Left renal pelvis (tissue), 4 donors: ENCODE measurements at regions not wholly inside any gene's neighbourhood (a gene's known extent, or its start where the extent isn't known, plus 50 kb on each side); places are given as distances from the start of the nearest gene placed in this dataset.
"Not testable (repeated sequence)": the region's sequence is repeated elsewhere in the genome, so short reads cannot be mapped to it uniquely, and the experiment has no call there.

Source experiments
- DNase-seq, 4 donors: peaks; one replicate each; pipeline ENCODE4 v3.0.0-alpha.2; 2013; ENCODE audit warnings: low read depth in 4 of 4, low spot score in 3 of 4

GRCh38 chr1:30010506-30011106 is 712.8 kb downstream of the MATN1 start:
- no peak for DNase-seq

GRCh38 chr1:30009720-30010119 is 713.7 kb downstream of the MATN1 start:
- no peak for DNase-seq

GRCh38 chr1:30008998-30009657 is 714.3 kb downstream of the MATN1 start:
- DNase-seq = no peak

- DNase-seq = no peak
Measured at GRCh38 chr1:30008372-30008997, 714.9 kb downstream of the MATN1 start.

GRCh38 chr1:30005972-30006619 is 717.3 kb downstream of the MATN1 start:
- no peak for DNase-seq

GRCh38 chr1:30001732-30002039 is 721.7 kb downstream of the MATN1 start:
- no peak for DNase-seq

- DNase-seq = no peak
Measured at GRCh38 chr1:30001011-30001731, 722.2 kb downstream of the MATN1 start.

GRCh38 chr1:30000266-30000665 is 723.1 kb downstream of the MATN1 start:
- DNase-seq = no peak

- DNase-seq = no peak
Measured at GRCh38 chr1:29999595-29999994, 723.8 kb downstream of the MATN1 start.

- DNase-seq = no peak
Measured at GRCh38 chr1:29998686-29999085, 724.7 kb downstream of the MATN1 start.

GRCh38 chr1:29997818-29998217 is 725.6 kb downstream of the MATN1 start:
- DNase-seq = not testable (repeated sequence)

GRCh38 chr1:29993950-29994349 is 729.4 kb downstream of the MATN1 start:
- DNase-seq = no peak

GRCh38 chr1:29991815-29992214 is 731.6 kb downstream of the MATN1 start:
- no peak for DNase-seq

GRCh38 chr1:29991025-29991424 is 732.4 kb downstream of the MATN1 start:
- DNase-seq = no peak

GRCh38 chr1:29990304-29990703 is 733.1 kb downstream of the MATN1 start:
- DNase-seq = no peak

- no peak for DNase-seq
Measured at GRCh38 chr1:29986986-29987385, 736.4 kb downstream of the MATN1 start.

GRCh38 chr1:29985606-29985945 is 737.8 kb downstream of the MATN1 start:
- DNase-seq = no peak

- peak in 2 of 4 donors; percentile 29 to 40 for DNase-seq
Measured at GRCh38 chr1:29984862-29985605, 738.4 kb downstream of the MATN1 start.

- DNase-seq = no peak
Measured at GRCh38 chr1:29984166-29984861, 739.1 kb downstream of the MATN1 start.

GRCh38 chr1:29983321-29983720 is 740.1 kb downstream of the MATN1 start:
- DNase-seq = no peak
